Ascending aorta (tissue), 2 donors: ENCODE measurements at regions not wholly inside any gene's neighbourhood (a gene's known extent, or its start where the extent isn't known, plus 50 kb on each side); places are given as distances from the start of the nearest gene placed in this dataset.

ENCODE experiments used
- DNase-seq, 2 donors: peaks; one replicate each; pipeline ENCODE4 v3.0.0-alpha.2; 2019; ENCODE audit warnings: low spot score in 2 of 2
- H3K27ac ChIP-seq, 2 donors: fragments of 200-600 bp; sonication (generic); one replicate each; pipeline ENCODE4 v1.5.1; 2016 to 2017; ENCODE audit warnings: mild to moderate bottlenecking in 1 of 2
- H3K27me3 ChIP-seq: fragments of 200-600 bp; sonication (generic); one replicate; pipeline ENCODE4 v1.5.1; 2017
- H3K36me3 ChIP-seq, 2 donors: fragments of 200-600 bp; sonication (generic); one replicate each; pipeline ENCODE4 v1.5.1; 2016
- H3K4me1 ChIP-seq, 2 donors: fragments of 200-600 bp; sonication (generic); one replicate each; pipeline ENCODE4 v1.5.1; 2016 to 2017; ENCODE audit warnings: mild to moderate bottlenecking in 1 of 2
- H3K4me3 ChIP-seq, 2 donors: fragments of 200-600 bp; sonication (generic); one replicate each; pipeline ENCODE4 v1.5.1; 2016 to 2017; ENCODE audit warnings: mild to moderate bottlenecking in 1 of 2
- H3K9me3 ChIP-seq, 2 donors: fragments of 200-600 bp; sonication (generic); one replicate each; pipeline ENCODE4 v1.5.1; 2016
- intact Hi-C: fragments of 100-400 bp; cut with DNase I; formaldehyde crosslinking; loops from one replicate; pipeline ENCODE4 v1.15.1; 2023
- TF ChIP-seq, protein P1 (sequence below), 3 experiments: fragments of 200-600 bp in 2 of 3; fragments of 450-650 bp in 1 of 3; sonication (generic) in 2 of 3; IDR thresholded peaks; one replicate each; pipeline ENCODE4 v1.5.1; 2016 to 2019; ENCODE audit warnings: antibody characterized with exemption in 3 of 3, mild to moderate bottlenecking in 1 of 3, moderate library complexity in 1 of 3

- TF ChIP-seq, protein P1, sequence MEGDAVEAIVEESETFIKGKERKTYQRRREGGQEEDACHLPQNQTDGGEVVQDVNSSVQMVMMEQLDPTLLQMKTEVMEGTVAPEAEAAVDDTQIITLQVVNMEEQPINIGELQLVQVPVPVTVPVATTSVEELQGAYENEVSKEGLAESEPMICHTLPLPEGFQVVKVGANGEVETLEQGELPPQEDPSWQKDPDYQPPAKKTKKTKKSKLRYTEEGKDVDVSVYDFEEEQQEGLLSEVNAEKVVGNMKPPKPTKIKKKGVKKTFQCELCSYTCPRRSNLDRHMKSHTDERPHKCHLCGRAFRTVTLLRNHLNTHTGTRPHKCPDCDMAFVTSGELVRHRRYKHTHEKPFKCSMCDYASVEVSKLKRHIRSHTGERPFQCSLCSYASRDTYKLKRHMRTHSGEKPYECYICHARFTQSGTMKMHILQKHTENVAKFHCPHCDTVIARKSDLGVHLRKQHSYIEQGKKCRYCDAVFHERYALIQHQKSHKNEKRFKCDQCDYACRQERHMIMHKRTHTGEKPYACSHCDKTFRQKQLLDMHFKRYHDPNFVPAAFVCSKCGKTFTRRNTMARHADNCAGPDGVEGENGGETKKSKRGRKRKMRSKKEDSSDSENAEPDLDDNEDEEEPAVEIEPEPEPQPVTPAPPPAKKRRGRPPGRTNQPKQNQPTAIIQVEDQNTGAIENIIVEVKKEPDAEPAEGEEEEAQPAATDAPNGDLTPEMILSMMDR (IDR thresholded peaks at IDR 0.05) = no peak
- H3K4me3 ChIP-seq = no peak overlapping the region
- intact Hi-C loops = no loop called here
Observed at GRCh38 chr21:22981819-22982218, 1983.6 kb downstream of the NCAM2 start.

DNA sequence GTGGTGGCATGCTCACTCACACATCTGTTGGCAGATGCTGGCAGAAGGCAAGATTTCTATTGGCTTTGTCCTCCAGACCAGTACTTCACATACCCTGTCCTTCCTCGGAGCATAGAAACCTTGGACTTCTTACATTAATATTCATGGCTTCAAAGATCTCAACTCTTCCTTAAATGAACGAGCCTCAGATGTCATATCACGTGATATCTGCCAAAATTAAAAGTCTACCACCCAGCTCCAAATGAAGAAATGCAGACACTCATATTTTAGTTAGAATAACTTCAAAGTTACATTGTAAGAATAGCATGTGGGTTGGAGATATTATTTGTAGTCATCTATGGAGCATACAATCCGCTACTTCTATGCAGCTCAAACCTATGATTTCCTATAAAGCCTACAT, 1994.9 kb downstream of the NCAM2 start:
- H3K27ac ChIP-seq = no peak overlapping the region
- TF ChIP-seq, protein P1 (IDR thresholded peaks at IDR 0.05) = no peak
- H3K4me3 ChIP-seq = no peak overlapping the region
- no peaks in the 10 kb centered on the region for H3K9me3 ChIP-seq
- no peaks in the 10 kb centered on the region for H3K27me3 ChIP-seq
- no peak for DNase-seq
- H3K4me1 ChIP-seq = no peaks in the 10 kb centered on the region
- intact Hi-C loops = no loop called here
- H3K36me3 ChIP-seq = no peaks in the 10 kb centered on the region

More at GRCh38 chr21:22981819-22982218, 1983.6 kb downstream of the NCAM2 start:
- no peaks in the 10 kb centered on the region for H3K9me3 ChIP-seq
- no peak overlapping the region for H3K27ac ChIP-seq
- H3K36me3 ChIP-seq = no peaks in the 10 kb centered on the region
- no peak for DNase-seq
- no peaks in the 10 kb centered on the region for H3K4me1 ChIP-seq
- H3K27me3 ChIP-seq = no peaks in the 10 kb centered on the region

DNA sequence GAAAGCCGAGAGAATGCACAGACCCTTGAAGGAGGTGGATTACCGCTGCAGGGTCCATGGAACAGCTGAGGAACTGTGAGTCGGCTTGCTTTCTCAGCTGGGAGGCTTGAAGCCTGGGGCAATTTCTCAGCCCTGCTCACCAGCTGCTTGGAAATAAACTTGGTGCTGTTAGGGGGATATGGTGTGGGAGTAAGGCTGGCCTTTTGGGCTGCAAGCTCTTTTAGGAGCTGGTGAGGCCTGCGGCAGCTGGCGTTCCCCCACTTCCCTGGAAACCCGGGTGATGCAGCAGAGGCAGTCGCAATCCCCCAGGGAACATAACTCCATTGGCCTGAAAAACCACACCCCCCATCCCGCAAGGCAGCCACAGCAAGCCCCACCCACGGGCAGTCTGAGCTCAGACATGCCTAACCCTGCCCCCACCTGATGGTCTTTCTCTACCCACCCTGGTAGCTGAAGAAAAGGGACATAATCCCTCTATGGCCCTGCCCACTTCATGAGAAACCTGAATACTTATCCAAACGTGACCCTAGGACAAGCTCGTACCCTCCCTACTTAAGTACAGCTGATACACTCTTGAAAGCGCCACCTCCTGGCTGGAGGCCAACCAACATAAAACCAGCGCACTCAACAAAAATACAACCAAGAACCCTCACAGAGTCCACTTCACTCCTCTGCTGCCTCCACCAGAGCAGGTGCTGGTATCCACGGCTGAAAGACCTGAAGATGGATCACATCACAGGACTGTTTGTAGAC, 1995.8 kb downstream of the NCAM2 start:
- no peaks in the 10 kb centered on the region for H3K4me1 ChIP-seq
- intact Hi-C loops = no loop called here
- no peak overlapping the region for H3K27ac ChIP-seq
- no peak overlapping the region for H3K4me3 ChIP-seq
- no peaks in the 10 kb centered on the region for H3K9me3 ChIP-seq
- DNase-seq = no peak
- TF ChIP-seq, protein P1 (IDR thresholded peaks at IDR 0.05) = no peak
- H3K27me3 ChIP-seq = no peaks in the 10 kb centered on the region
- no peaks in the 10 kb centered on the region for H3K36me3 ChIP-seq

DNA sequence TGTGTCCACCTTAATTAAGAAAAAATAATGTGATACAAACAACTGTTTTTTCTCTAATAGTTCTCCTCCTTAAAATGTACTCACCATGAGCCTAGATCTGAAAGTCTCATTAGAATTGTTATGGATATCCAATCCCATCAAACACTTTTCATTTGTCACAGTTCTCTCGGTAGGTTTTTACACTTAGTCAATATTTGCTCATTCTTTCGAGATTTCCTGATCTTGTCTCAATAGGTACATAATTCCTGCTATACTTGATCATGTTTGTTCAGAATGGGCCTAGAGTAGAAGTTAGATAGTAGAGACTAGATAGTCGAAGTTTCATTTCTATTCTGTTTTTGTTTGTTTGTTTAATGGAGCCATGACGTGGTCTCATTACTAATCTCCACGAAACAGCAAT, 2005.7 kb downstream of the NCAM2 start:
- Histone ChIP-seq H3K9me3 (no peaks in the 10 kb centered on the region), H3K4me3 (no peak overlapping the region), H3K27me3 (no peaks in the 10 kb centered on the region), H3K4me1 (no peaks in the 10 kb centered on the region), H3K36me3 (no peaks in the 10 kb centered on the region), H3K27ac (no peak overlapping the region)
- TF ChIP-seq, protein P1 (IDR thresholded peaks at IDR 0.05) = no peak
- intact Hi-C loops = no loop called here
- no peak for DNase-seq

GRCh38 chr21:23008601-23009202, 2010.5 kb downstream of the NCAM2 start:
- no peak for DNase-seq
- no peak overlapping the region for H3K4me3 ChIP-seq
- TF ChIP-seq, protein P1 (IDR thresholded peaks at IDR 0.05) = no peak
- intact Hi-C loops = no loop called here
- H3K36me3 ChIP-seq = no peaks in the 10 kb centered on the region
- H3K27ac ChIP-seq = no peak overlapping the region
- H3K27me3 ChIP-seq = no peaks in the 10 kb centered on the region
- no peaks in the 10 kb centered on the region for H3K9me3 ChIP-seq
- no peaks in the 10 kb centered on the region for H3K4me1 ChIP-seq
